Neural cell (in vitro differentiated cells): ENCODE measurements at regions not wholly inside any gene's neighbourhood (a gene's known extent, or its start where the extent isn't known, plus 50 kb on each side); places are given as distances from the start of the nearest gene placed in this dataset.
A peak's percentile ranks its signal among the peaks of the same experiment; 100 is the strongest.

Source experiments
- CTCF ChIP-seq: fragments of 450-650 bp; IDR thresholded peaks from 2 replicates; pipeline ENCODE4 v1.5.1; 2014; ENCODE audit warnings: antibody characterized with exemption, mild to moderate bottlenecking, moderate library complexity; ENCODE audit not compliant: poor library complexity, severe bottlenecking
- EP300 ChIP-seq: fragments of 450-650 bp; conservative IDR thresholded peaks from 2 replicates; pipeline ENCODE4 v1.6.1; 2014; ENCODE audit warnings: antibody characterized with exemption, mild to moderate bottlenecking, moderate library complexity; ENCODE audit not compliant: poor library complexity, severe bottlenecking
- POLR2AphosphoS5 ChIP-seq: IDR thresholded peaks from 2 replicates; pipeline ENCODE4 v1.6.1; 2012
- RAD21 ChIP-seq: fragments of 450-650 bp; conservative IDR thresholded peaks from 2 replicates; pipeline ENCODE4 v1.6.1; 2014; ENCODE audit warnings: antibody characterized with exemption, mild to moderate bottlenecking, moderate library complexity

GRCh38 chr15:53000409-53000808, 210.3 kb upstream of the ONECUT1 start:
- TF ChIP-seq EP300, result peak; percentile 41
- peak; percentile 15 for TF ChIP-seq RAD21
- no peak for TF ChIP-seq CTCF
- no peak for TF ChIP-seq POLR2AphosphoS5
